Activated CD4-positive, alpha-beta T cell treated with anti-CD3 and anti-CD28 coated beads for 36 hours (primary cell): ENCODE measurements at regions not wholly inside any gene's neighbourhood (a gene's known extent, or its start where the extent isn't known, plus 50 kb on each side); places are given as distances from the start of the nearest gene placed in this dataset.

Source experiments
- ATAC-seq: fragments of 200-7000 bp; cut with Tn5 transposase; one replicate; pipeline ENCODE4 v1.10.0; 2021; ENCODE audit warnings: mild to moderate bottlenecking, moderate library complexity
- CTCF ChIA-PET: fragments of 350-600 bp; sonication (Branson Sonifier 250); formaldehyde crosslinking; loops from one replicate; lab custom pipeline; 2021; ENCODE audit warnings: antibody characterized with exemption; lab: Charles Lee
- POLR2A ChIA-PET: fragments of 350-600 bp; sonication (Branson Sonifier 250); formaldehyde crosslinking; loops from one replicate; lab custom pipeline; 2021; ENCODE audit warnings: antibody characterized with exemption, inconsistent platforms; lab: Charles Lee
- DNase-seq: peaks from one replicate; pipeline ENCODE4 v3.0.0-alpha.2; 2020
- H3K27ac Mint-ChIP-seq: one replicate; pipeline ENCODE4 v1.8.0; 2021; ENCODE audit warnings: mixed read lengths
- H3K27me3 Mint-ChIP-seq: one replicate; pipeline ENCODE4 v1.8.0; 2021; ENCODE audit warnings: mixed read lengths
- H3K36me3 Mint-ChIP-seq: one replicate; pipeline ENCODE4 v1.8.0; 2021; ENCODE audit warnings: low read depth, mixed read lengths
- H3K4me1 Mint-ChIP-seq: one replicate; pipeline ENCODE4 v1.8.0; 2021; ENCODE audit warnings: mixed read lengths
- H3K4me3 Mint-ChIP-seq: one replicate; pipeline ENCODE4 v1.8.0; 2021; ENCODE audit warnings: mild to moderate bottlenecking, moderate library complexity, mixed read lengths
- H3K9me3 Mint-ChIP-seq: one replicate; pipeline ENCODE4 v1.8.0; 2021; ENCODE audit warnings: low read depth, mixed read lengths
- intact Hi-C, 2 experiments: fragments of 100-400 bp; cut with DNase I in 1 of 2; cut with micrococcal nuclease in 1 of 2; formaldehyde crosslinking; loops; one replicate each; pipeline versions ENCODE4 v1.14.2 to v1.15.1; 2022 to 2024; cut with DNase I, micrococcal nuclease

GRCh38 chr6:166688901-166689300 is 61.9 kb upstream of the RPS6KA2 start:
- H3K4me3 Mint-ChIP-seq, result no peak overlapping the region
- POLR2A ChIA-PET, result no interaction called here
- no peak overlapping the region for H3K27ac Mint-ChIP-seq
- no peaks in the 10 kb centered on the region for H3K36me3 Mint-ChIP-seq
- no peaks in the 10 kb centered on the region for H3K27me3 Mint-ChIP-seq
- no peaks in the 10 kb centered on the region for H3K4me1 Mint-ChIP-seq
- H3K9me3 Mint-ChIP-seq, result no peaks in the 10 kb centered on the region
- CTCF ChIA-PET, result interaction anchor here (0.6 kb wide), 1 partner anchor 1681 kb away, joined by 3 read pairs; no protein-coding TSS in a partner anchor
- intact Hi-C loops, result no loop called here
- ATAC-seq (no peak), DNase-seq (no peak)

GRCh38 chr6:166687879-166688205 is 60.8 kb upstream of the RPS6KA2 start:
- H3K36me3 Mint-ChIP-seq, result no peaks in the 10 kb centered on the region
- no peak overlapping the region for H3K27ac Mint-ChIP-seq
- H3K27me3 Mint-ChIP-seq, result no peaks in the 10 kb centered on the region
- POLR2A ChIA-PET, result no interaction called here
- DNase-seq (no peak), ATAC-seq (no peak)
- H3K9me3 Mint-ChIP-seq, result no peaks in the 10 kb centered on the region
- H3K4me1 Mint-ChIP-seq, result no peaks in the 10 kb centered on the region
- CTCF ChIA-PET, result interaction anchor here (0.6 kb wide), 1 partner anchor 804 kb away, joined by 3 read pairs; no protein-coding TSS in a partner anchor
- H3K4me3 Mint-ChIP-seq, result no peak overlapping the region
- intact Hi-C loops, result no loop called here

GRCh38 chr6:166687070-166687878 is 60.2 kb upstream of the RPS6KA2 start:
- intact Hi-C loops, result no loop called here
- no peak for DNase-seq
- no peak overlapping the region for H3K27ac Mint-ChIP-seq
- no peaks in the 10 kb centered on the region for H3K36me3 Mint-ChIP-seq
- no peak overlapping the region for H3K4me3 Mint-ChIP-seq
- H3K9me3 Mint-ChIP-seq, result no peaks in the 10 kb centered on the region
- no peaks in the 10 kb centered on the region for H3K4me1 Mint-ChIP-seq
- no peaks in the 10 kb centered on the region for H3K27me3 Mint-ChIP-seq
- ChIA-PET CTCF (interaction anchor here (0.6 kb wide), 1 partner anchor 804 kb away, joined by 3 read pairs; no protein-coding TSS in a partner anchor), POLR2A (no interaction called here)
- ATAC-seq, result no peak

GRCh38 chr6:166686317-166686716 is 59.3 kb upstream of the RPS6KA2 start:
- POLR2A ChIA-PET, result no interaction called here
- no peaks in the 10 kb centered on the region for H3K9me3 Mint-ChIP-seq

GRCh38 chr6:166684866-166685265 is 57.8 kb upstream of the RPS6KA2 start:
- Mint-ChIP-seq H3K4me1 (no peaks in the 10 kb centered on the region), H3K27ac (no peak overlapping the region), H3K9me3 (peaks cover 3% of the 10 kb centered on the region), H3K4me3 (no peak overlapping the region), H3K36me3 (no peaks in the 10 kb centered on the region), H3K27me3 (no peaks in the 10 kb centered on the region)
- ChIA-PET POLR2A (no interaction called here), CTCF (no interaction called here)
- DNase-seq, result no peak
- intact Hi-C loops, result no loop called here
- ATAC-seq, result no peak

More at GRCh38 chr6:166686317-166686716, 59.3 kb upstream of the RPS6KA2 start:
- ATAC-seq (no peak), DNase-seq (no peak)
- Mint-ChIP-seq H3K27me3 (no peaks in the 10 kb centered on the region), H3K36me3 (no peaks in the 10 kb centered on the region), H3K27ac (no peak overlapping the region), H3K4me3 (no peak overlapping the region), H3K4me1 (no peaks in the 10 kb centered on the region)
- CTCF ChIA-PET, result no interaction called here
- intact Hi-C loops, result no loop called here

- Mint-ChIP-seq H3K27ac (no peak overlapping the region), H3K27me3 (no peaks in the 10 kb centered on the region), H3K4me1 (no peaks in the 10 kb centered on the region), H3K4me3 (no peak overlapping the region), H3K36me3 (no peaks in the 10 kb centered on the region), H3K9me3 (peaks cover 3% of the 10 kb centered on the region)
- ChIA-PET POLR2A (no interaction called here), CTCF (no interaction called here)
- DNase-seq (no peak), ATAC-seq (no peak)
- intact Hi-C loops, result no loop called here
Measured at GRCh38 chr6:166684170-166684569, 57.1 kb upstream of the RPS6KA2 start.

GRCh38 chr6:166683477-166683876 is 56.4 kb upstream of the RPS6KA2 start:
- H3K27me3 Mint-ChIP-seq, result no peaks in the 10 kb centered on the region
- no peaks in the 10 kb centered on the region for H3K36me3 Mint-ChIP-seq
- no peak overlapping the region for H3K4me3 Mint-ChIP-seq
- peaks cover 3% of the 10 kb centered on the region for H3K9me3 Mint-ChIP-seq
- ChIA-PET CTCF (interaction anchor here (0.7 kb wide), 1 partner anchor 53 kb away, joined by 3 read pairs; no protein-coding TSS in a partner anchor), POLR2A (no interaction called here)
- intact Hi-C loops, result no loop called here
- H3K27ac Mint-ChIP-seq, result no peak overlapping the region
- no peak for ATAC-seq
- DNase-seq, result no peak
- no peaks in the 10 kb centered on the region for H3K4me1 Mint-ChIP-seq

- Mint-ChIP-seq H3K36me3 (no peaks in the 10 kb centered on the region), H3K27me3 (no peaks in the 10 kb centered on the region), H3K27ac (no peak overlapping the region), H3K4me3 (no peak overlapping the region), H3K4me1 (no peaks in the 10 kb centered on the region), H3K9me3 (peaks cover 3% of the 10 kb centered on the region)
- ChIA-PET CTCF (no interaction called here), POLR2A (no interaction called here)
- intact Hi-C loops, result no loop called here
- ATAC-seq (no peak), DNase-seq (no peak)
Measured at GRCh38 chr6:166679566-166679965, 52.5 kb upstream of the RPS6KA2 start.

- Mint-ChIP-seq H3K9me3 (peaks cover 3% of the 10 kb centered on the region), H3K4me3 (no peak overlapping the region), H3K4me1 (no peaks in the 10 kb centered on the region), H3K27me3 (no peaks in the 10 kb centered on the region), H3K36me3 (no peaks in the 10 kb centered on the region), H3K27ac (no peak overlapping the region)
- ChIA-PET POLR2A (no interaction called here), CTCF (interaction anchor here (0.7 kb wide), 1 partner anchor 1253 kb away, joined by 4 read pairs; no protein-coding TSS in a partner anchor)
- intact Hi-C loops, result no loop called here
- ATAC-seq, result no peak
- no peak for DNase-seq
Measured at GRCh38 chr6:166678426-166678825, 51.4 kb upstream of the RPS6KA2 start.

- H3K4me1 Mint-ChIP-seq, result no peaks in the 10 kb centered on the region
- peaks cover 3% of the 10 kb centered on the region for H3K9me3 Mint-ChIP-seq
- POLR2A ChIA-PET, result no interaction called here
- CTCF ChIA-PET, result interaction anchor here (0.7 to 1.0 kb wide), 2 partner anchors 22 to 1252 kb away, joined by 3 to 4 read pairs; no protein-coding TSS in a partner anchor
- no peaks in the 10 kb centered on the region for H3K36me3 Mint-ChIP-seq
- no peak overlapping the region for H3K4me3 Mint-ChIP-seq
- intact Hi-C loops, result no loop called here
- ATAC-seq (no peak), DNase-seq (no peak)
- H3K27me3 Mint-ChIP-seq, result no peaks in the 10 kb centered on the region
- no peak overlapping the region for H3K27ac Mint-ChIP-seq
Measured at GRCh38 chr6:166677941-166678340, 50.9 kb upstream of the RPS6KA2 start.
